Activated CD4-positive, CD25-positive, alpha-beta regulatory T cell treated with anti-CD3 and anti-CD28 coated beads, Interleukin-2, amount 50 U/mL, for 24 hours (primary cell): ENCODE measurements at regions not wholly inside any gene's neighbourhood (a gene's known extent, or its start where the extent isn't known, plus 50 kb on each side); places are given as distances from the start of the nearest gene placed in this dataset.

ENCODE experiments used
- ATAC-seq, 2 donors: fragments of 150-1000 bp; cut with Tn5 transposase; one replicate each; pipeline ENCODE4 v1.10.0; 2021; ENCODE audit warnings: mild to moderate bottlenecking in 1 of 2, moderate library complexity in 1 of 2

GRCh38 chr2:143906850-143907249, 613.1 kb downstream of the ZEB2 start:
- ATAC-seq: no peak

GRCh38 chr2:143905587-143905986, 614.3 kb downstream of the ZEB2 start:
- no peak for ATAC-seq

DNA sequence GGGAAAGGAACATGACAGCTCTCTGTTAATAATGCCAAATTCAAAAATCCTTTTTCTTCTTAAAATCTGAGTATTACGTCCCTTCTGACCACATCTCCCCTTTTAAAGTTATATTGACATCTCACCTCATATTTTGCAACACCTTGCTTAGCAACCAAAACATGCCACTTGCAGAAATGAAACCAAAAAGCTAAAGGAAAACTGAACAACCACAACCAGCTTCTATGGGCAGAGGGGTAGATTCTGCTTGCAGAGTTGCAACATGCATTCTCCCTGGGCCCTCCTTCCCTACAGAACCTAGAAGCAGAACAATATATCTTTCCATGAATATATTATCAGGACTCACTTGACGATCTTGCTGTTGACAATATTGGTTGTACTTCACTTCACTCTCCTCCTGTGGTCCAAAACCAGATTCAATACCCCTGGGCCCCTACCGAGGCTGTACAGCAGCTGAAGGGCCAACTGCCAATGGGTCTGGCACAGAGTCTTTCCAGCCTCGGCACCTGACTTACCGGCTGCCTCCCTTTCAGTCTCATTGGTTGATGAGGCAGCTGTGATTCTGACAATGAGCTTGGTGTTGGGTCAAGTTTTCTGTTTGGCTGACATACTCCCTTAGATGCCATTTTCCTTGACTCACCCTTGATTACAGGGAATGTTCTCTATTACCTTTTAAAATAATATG, 616.6 kb downstream of the ZEB2 start:
- ATAC-seq: no peak

DNA sequence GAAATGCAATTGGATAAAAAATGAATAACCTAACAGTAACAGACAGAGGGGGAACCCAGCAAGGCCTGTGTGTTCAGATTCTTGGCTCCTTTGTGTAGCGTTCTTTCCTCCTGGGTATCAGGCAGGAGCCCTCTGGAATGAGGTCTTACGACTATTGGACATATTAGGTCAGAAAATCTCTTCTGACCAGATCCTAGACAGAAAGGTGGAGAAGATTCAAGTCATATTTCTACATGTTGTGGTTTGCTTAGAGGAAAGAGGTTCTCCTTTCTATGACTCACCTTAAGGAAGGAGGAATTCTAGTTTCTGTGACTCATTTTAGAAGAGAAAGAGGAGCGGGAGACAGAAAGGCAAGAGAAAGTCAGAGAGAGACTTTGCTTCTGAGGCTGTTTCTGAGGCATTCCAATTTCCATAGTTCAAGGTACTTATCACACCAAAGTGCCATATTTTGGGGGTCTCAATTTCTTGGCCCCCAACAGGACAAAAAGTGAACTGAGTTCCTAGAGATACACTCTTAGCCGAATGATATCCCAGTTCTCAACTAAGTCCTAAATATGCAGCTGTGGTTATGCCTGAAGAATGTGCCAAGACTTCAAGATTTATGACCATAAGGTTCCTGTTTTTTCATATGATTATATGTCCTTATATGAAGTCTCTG, 618.6 kb downstream of the ZEB2 start:
- ATAC-seq: no peak

GRCh38 chr2:143899987-143900386, 619.9 kb downstream of the ZEB2 start:
- no peak for ATAC-seq

DNA sequence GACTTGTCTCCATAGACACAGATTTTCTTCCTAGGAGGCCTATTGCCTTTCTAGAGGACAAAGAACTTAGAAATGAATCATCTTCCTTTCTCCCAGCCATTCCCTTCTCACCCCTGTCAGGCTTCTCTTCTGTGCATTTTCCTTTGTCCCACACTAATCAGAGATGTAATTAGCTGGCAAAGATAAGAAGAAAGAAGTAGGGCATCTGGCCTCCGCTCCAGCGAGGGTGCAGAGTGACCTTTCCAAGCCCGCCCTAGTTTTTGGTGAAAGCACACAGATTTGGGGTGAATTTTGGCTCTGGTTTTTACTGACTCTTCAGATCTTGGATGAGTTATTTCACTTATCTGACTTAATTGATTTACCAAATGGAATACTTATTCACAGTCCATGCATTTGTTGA, 626.5 kb downstream of the ZEB2 start:
- ATAC-seq: no peak

- no peak for ATAC-seq
Observed at GRCh38 chr2:143891879-143892308, 628.0 kb downstream of the ZEB2 start.

DNA sequence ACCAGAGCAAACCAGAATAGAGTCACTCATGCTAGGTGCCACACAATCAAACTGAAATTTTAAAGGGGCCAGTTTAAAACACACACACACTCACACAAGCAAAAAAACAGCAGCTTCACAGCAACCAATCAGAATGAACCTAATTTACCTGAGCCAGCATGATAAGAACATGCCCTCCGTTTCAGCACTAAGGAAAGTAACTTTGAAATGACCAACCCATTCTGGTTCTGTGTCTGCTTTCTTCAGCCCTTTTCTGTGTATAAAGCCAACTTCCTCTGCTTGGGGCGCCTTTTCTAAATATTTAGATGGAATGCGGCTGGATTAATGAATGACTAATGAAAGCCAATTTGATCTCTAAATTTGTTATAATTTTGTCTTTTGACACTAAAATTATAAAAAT, 629.1 kb downstream of the ZEB2 start:
- ATAC-seq: no peak

GRCh38 chr2:143889216-143889615, 630.7 kb downstream of the ZEB2 start:
- no peak for ATAC-seq

- ATAC-seq: no peak
Observed at GRCh38 chr2:143885461-143885860, 634.5 kb downstream of the ZEB2 start.

DNA sequence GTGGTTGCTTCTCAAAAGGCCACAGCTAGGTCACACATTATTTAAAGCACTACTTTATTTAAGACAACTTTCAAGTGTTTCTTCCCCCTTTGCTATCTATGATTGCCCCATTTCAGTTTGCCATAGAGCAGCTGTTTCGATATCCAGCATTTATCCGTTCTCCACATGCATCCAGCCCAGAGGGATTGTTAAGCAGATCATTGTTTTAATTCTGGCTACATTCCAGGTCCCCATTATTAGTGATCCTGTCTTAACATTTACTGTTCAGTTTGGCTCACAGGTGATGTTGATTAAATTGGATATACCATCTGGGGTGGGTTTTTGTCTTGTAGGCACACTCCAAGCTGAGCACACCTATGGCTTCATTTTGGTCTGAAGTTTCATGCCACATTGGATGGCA, 638.7 kb downstream of the ZEB2 start:
- ATAC-seq: no peak

DNA sequence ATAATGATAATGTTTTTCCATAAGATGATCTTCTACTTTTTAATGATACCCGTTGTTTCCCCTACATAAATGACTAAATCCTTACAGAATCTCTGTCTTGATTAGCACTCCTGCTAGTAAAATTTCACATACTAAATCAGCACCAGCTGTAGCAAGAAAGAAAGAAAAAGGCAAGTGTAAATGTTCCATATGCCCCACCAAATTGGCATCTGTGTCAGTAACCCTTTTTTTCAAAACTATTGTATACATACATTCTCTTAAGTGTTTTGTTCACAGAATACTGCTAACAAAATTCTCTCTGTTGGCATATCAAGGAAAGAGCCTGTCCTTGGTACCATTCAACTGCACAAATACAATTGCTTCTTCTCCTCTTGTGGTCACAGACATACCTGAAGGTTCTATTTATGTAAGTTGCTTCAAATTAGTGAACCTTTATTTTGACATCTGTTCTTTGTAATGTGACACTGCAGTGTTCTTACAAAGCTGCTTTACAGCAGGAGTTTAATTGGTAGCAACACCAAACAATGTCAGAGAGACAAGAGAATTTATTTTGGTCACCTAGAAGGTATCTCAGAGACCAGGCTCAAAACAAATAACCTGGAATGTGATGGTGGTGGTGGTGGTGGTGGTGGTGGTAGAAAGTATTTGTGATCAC, 641.9 kb downstream of the ZEB2 start:
- no peak for ATAC-seq

- no peak for ATAC-seq
Observed at GRCh38 chr2:143877056-143877455, 642.9 kb downstream of the ZEB2 start.

- no peak for ATAC-seq
Observed at GRCh38 chr2:143875295-143876233, 644.4 kb downstream of the ZEB2 start.

GRCh38 chr2:143873886-143874285, 646.0 kb downstream of the ZEB2 start:
- ATAC-seq: no peak

DNA sequence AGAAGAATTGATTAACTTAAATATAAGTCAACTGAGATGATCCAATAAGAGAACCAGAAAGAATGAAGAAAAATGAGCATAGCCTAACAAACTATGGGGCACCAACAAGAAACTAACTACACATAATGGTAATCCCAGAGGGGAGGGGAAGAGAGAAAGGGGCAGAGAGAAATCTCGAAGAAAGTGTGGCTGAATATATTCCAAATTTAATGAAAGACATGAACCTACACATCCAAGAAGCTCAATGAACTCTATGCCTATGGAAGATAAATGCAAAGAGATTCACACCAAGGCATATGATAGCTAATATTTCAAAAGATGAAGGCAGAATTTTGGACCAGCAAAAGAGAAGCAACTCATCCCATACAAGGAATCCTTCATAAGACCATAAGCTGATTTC, 649.2 kb downstream of the ZEB2 start:
- no peak for ATAC-seq

- no peak for ATAC-seq
Observed at GRCh38 chr2:143856978-143857377, 662.9 kb downstream of the ZEB2 start.

DNA sequence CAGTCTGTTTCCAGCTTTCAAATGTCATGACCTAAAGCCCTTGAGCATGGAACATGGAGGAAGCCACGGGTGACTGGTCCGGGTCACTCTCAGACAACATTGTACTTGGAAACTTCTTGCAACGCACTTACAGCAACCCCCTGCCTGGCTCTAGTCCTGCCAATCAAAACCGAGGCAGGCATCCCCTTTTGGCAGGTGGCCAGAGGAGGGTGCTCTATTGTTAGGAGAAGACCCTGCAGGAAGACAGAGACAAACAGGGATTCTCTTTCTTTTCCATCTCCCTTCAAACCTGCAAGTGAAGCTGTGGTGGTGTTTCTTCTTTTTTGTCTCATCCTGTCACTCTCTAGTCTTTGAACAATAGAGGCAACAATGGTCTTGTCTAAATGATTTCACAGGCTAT, 667.2 kb downstream of the ZEB2 start:
- ATAC-seq: no peak

GRCh38 chr2:143850084-143850483, 669.8 kb downstream of the ZEB2 start:
- no peak for ATAC-seq

- ATAC-seq: no peak
Observed at GRCh38 chr2:143847257-143847656, 672.7 kb downstream of the ZEB2 start.

DNA sequence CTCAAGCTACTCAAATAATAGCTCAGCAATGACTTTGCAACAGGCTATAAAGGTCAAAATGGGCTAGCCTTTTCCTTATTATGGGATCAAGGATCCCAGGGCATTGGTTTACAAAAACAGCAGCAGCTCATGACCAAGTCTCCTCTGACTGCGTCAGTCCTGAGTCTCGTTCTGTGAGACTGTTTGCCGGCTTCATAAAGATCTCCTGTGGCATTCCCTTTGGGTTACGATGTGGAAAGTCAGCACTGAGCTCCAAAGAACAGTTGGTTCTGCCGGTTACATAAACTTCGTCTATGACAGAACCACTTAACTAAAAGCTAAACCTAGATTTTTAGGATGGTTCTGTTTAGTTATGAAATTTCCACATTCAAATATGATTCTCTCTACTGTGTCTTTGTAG, 674.9 kb downstream of the ZEB2 start:
- no peak for ATAC-seq

DNA sequence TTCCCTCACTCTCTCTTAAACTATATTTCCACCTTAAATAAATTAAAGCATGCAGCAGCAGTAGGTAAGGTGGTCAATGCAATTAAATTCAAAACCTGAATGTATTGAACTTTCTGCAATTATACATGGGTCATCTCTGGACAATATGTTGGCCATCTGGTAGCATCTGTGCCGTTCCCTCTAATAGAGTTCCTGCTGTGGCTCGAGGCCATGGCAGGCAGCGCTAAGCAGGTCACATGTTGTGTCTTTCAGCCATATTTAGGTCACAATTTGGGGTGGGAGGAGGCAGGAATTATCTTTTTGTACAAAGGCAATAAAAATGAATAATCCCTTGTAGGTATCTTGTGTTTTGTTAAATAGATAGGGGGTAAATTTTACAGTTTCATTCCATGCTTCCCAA, 676.2 kb downstream of the ZEB2 start:
- ATAC-seq: no peak

- no peak for ATAC-seq
Observed at GRCh38 chr2:143842836-143843235, 677.1 kb downstream of the ZEB2 start.
